Caco-2 (cell line): ENCODE measurements at regions not wholly inside any gene's neighbourhood (a gene's known extent, or its start where the extent isn't known, plus 50 kb on each side); places are given as distances from the start of the nearest gene placed in this dataset.

Source experiments
- BruUV-seq: library from RNA; stranded (reverse); fragments of 400-500 nt; replicated peaks from 2 replicates; lab custom pipeline; 2021; lab: Mats Ljungman, UMichigan
- CTCF ChIA-PET: fragments of 300-600 bp; sonication (Branson Sonifier 250); formaldehyde crosslinking; loops from one replicate; lab custom pipeline; 2022; ENCODE audit warnings: antibody characterized with exemption; lab: Charles Lee
- POLR2A ChIA-PET: fragments of 300-600 bp; sonication (Branson Sonifier 250); formaldehyde crosslinking; loops from one replicate; lab custom pipeline; 2022; ENCODE audit warnings: antibody characterized with exemption; lab: Charles Lee
- DNase-seq, 2 experiments: peaks; one replicate each; pipeline versions ENCODE4 v3.0.0 to v3.0.0-alpha.2; 2020 to 2022
- H3K27me3 ChIP-seq: replicated peaks from 2 replicates; pipeline ENCODE4 v1.6.0; 2011; ENCODE audit warnings: low read length; ENCODE audit not compliant: control insufficient read depth, insufficient read depth
- H3K36me3 ChIP-seq: 2 replicates; pipeline ENCODE4 v1.5.1; 2011; ENCODE audit warnings: low read length; ENCODE audit not compliant: control insufficient read depth, insufficient read depth
- H3K4me1 ChIP-seq: fragments of 250-450 bp; sonication (Bioruptor Pico); 2 replicates; pipeline ENCODE4 v1.5.1; 2020; ENCODE audit warnings: mild to moderate bottlenecking
- H3K4me3 ChIP-seq: 2 replicates; pipeline ENCODE4 v1.5.1; 2011; ENCODE audit warnings: low read depth, mild to moderate bottlenecking, control low read depth, low read length
- H3K9me3 ChIP-seq: fragments of 250-450 bp; sonication (Bioruptor Pico); 2 replicates; pipeline ENCODE4 v1.5.1; 2020; ENCODE audit warnings: mild to moderate bottlenecking, moderate library complexity
- H3K27ac Mint-ChIP-seq: one replicate; pipeline ENCODE4 v1.8.0; 2022; ENCODE audit warnings: mixed read lengths; ENCODE audit not compliant: unreplicated experiment
- H3K27me3 Mint-ChIP-seq: one replicate; pipeline ENCODE4 v1.8.0; 2022; ENCODE audit warnings: mixed read lengths; ENCODE audit not compliant: insufficient read depth, unreplicated experiment
- H3K36me3 Mint-ChIP-seq: one replicate; pipeline ENCODE4 v1.8.0; 2022; ENCODE audit warnings: mild to moderate bottlenecking, mixed read lengths; ENCODE audit not compliant: insufficient read depth, unreplicated experiment
- H3K4me1 Mint-ChIP-seq: one replicate; pipeline ENCODE4 v1.8.0; 2022; ENCODE audit warnings: low read depth, mixed read lengths; ENCODE audit not compliant: unreplicated experiment
- H3K4me3 Mint-ChIP-seq: one replicate; pipeline ENCODE4 v1.8.0; 2022; ENCODE audit warnings: mild to moderate bottlenecking, moderate library complexity, mixed read lengths; ENCODE audit not compliant: unreplicated experiment
- H3K9me3 Mint-ChIP-seq: one replicate; pipeline ENCODE4 v1.8.0; 2022; ENCODE audit warnings: mixed read lengths; ENCODE audit not compliant: unreplicated experiment
- intact Hi-C: fragments of 100-400 bp; cut with micrococcal nuclease; formaldehyde crosslinking; loops from one replicate; pipeline ENCODE4 v1.10.0; 2022; ENCODE audit not compliant: unreplicated experiment
- TF ChIP-seq, protein P1 (sequence below), 2 experiments: fragments of 200-600 bp in 1 of 2; IDR thresholded peaks; 1 replicate in 1 of 2; 2 replicates in 1 of 2; pipeline versions ENCODE4 v1.5.1 to v1.8.0; 2011 to 2022; ENCODE audit warnings: antibody characterized with exemption in 1 of 2, control low read depth in 1 of 2, inconsistent platforms in 1 of 2, low read depth in 1 of 2, low read length in 1 of 2, mild to moderate bottlenecking in 1 of 2, moderate library complexity in 1 of 2; ENCODE audit not compliant: insufficient read depth in 1 of 2, severe bottlenecking in 1 of 2, unreplicated experiment in 1 of 2

DNA sequence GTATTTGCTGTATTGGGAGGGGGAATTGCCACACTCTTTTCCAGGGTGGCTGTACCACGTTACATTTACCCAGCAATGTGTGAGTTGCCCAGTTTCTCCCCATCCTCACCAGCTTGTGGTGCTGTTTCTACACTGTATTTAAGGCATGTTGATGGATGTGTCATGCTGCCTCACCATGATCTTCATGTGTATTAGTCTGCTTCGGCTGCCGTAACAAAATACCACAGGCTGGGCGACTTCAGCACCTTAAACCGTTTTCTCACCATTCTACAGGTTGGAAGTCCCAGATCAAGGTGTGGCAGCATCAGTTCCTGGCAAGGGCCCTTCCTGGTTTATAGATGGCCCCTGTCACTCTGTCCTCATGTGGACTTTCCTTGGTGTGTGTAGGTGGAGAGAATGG is 169.7 kb downstream of the IGLL1 start:
- no peak for DNase-seq
- Mint-ChIP-seq H3K9me3 (no peaks in the 10 kb centered on the region), H3K27me3 (no peaks in the 10 kb centered on the region), H3K4me3 (no peak overlapping the region), H3K27ac (no peak overlapping the region), H3K4me1 (no peaks in the 10 kb centered on the region), H3K36me3 (no peaks in the 10 kb centered on the region)
- H3K4me1 ChIP-seq: no peaks in the 10 kb centered on the region
- ChIA-PET POLR2A (no interaction called here), CTCF (no interaction called here)
- no peaks in the 10 kb centered on the region for H3K9me3 ChIP-seq
- no peaks in the 10 kb centered on the region for H3K27me3 ChIP-seq
- TF ChIP-seq, protein P1, sequence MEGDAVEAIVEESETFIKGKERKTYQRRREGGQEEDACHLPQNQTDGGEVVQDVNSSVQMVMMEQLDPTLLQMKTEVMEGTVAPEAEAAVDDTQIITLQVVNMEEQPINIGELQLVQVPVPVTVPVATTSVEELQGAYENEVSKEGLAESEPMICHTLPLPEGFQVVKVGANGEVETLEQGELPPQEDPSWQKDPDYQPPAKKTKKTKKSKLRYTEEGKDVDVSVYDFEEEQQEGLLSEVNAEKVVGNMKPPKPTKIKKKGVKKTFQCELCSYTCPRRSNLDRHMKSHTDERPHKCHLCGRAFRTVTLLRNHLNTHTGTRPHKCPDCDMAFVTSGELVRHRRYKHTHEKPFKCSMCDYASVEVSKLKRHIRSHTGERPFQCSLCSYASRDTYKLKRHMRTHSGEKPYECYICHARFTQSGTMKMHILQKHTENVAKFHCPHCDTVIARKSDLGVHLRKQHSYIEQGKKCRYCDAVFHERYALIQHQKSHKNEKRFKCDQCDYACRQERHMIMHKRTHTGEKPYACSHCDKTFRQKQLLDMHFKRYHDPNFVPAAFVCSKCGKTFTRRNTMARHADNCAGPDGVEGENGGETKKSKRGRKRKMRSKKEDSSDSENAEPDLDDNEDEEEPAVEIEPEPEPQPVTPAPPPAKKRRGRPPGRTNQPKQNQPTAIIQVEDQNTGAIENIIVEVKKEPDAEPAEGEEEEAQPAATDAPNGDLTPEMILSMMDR (IDR thresholded peaks at IDR 0.05; ENCODE audit: insufficient read depth in 1 of 2, low read depth in 1 of 2, low read length in 1 of 2, severe bottlenecking in 1 of 2, unreplicated experiment in 1 of 2): no peak
- no TSS peak for BruUV-seq
- no peak overlapping the region for H3K4me3 ChIP-seq
- no peaks in the 10 kb centered on the region for H3K36me3 ChIP-seq
- intact Hi-C loops: no loop called here

DNA sequence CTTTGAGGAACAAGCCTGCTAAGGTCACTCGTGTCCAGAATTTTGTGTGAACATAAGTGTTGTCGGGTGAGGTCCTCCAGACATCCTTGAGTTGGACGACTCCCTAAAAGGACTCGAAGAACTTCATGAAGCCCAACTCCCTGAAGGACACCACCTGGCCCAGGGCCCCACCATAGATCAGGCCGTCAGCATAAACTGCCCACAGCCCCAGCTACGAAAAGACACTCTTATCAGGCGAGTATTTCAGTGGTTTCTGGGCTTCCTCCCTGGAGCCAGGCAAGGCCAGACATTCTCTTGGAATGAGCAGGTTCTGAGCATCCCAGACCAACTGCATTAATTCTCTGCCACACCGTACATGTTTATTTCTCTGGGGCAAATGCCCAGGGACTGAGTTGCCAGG is 170.1 kb downstream of the IGLL1 start:
- Histone ChIP-seq H3K36me3 (no peaks in the 10 kb centered on the region), H3K4me3 (no peak overlapping the region), H3K27me3 (no peaks in the 10 kb centered on the region), H3K9me3 (no peaks in the 10 kb centered on the region), H3K4me1 (no peaks in the 10 kb centered on the region)
- POLR2A ChIA-PET: no interaction called here
- no TSS peak for BruUV-seq
- TF ChIP-seq, protein P1 (IDR thresholded peaks at IDR 0.05; ENCODE audit: insufficient read depth in 1 of 2, low read depth in 1 of 2, low read length in 1 of 2, severe bottlenecking in 1 of 2, unreplicated experiment in 1 of 2): no peak
- Mint-ChIP-seq H3K27ac (no peak overlapping the region), H3K36me3 (no peaks in the 10 kb centered on the region), H3K9me3 (no peaks in the 10 kb centered on the region), H3K4me1 (no peaks in the 10 kb centered on the region), H3K27me3 (no peaks in the 10 kb centered on the region), H3K4me3 (no peak overlapping the region)
- CTCF ChIA-PET: no interaction called here
- DNase-seq: no peak
- intact Hi-C loops: no loop called here

DNA sequence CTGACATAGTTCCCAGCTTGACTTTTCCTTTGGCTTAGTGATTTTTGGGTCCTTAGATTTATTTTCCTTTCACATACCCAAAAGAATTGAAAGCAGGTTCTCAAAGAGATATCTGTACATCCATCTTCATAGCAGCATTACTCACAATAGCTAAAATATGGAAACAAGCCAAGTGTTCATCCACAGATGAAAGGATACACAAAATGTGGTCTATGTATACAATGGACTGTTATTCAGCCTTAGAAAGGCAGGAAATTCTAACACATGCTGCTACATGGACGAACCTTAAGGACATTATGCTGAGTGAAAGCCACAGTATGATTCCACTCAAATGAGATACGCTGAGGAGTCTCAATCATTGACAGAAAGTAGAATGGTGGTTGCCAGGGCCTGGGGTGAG is 171.8 kb downstream of the IGLL1 start:
- TF ChIP-seq, protein P1 (IDR thresholded peaks at IDR 0.05; ENCODE audit: insufficient read depth in 1 of 2, low read depth in 1 of 2, low read length in 1 of 2, severe bottlenecking in 1 of 2, unreplicated experiment in 1 of 2): no peak
- Mint-ChIP-seq H3K36me3 (no peaks in the 10 kb centered on the region), H3K9me3 (no peaks in the 10 kb centered on the region), H3K27me3 (no peaks in the 10 kb centered on the region), H3K4me3 (no peak overlapping the region), H3K4me1 (no peaks in the 10 kb centered on the region), H3K27ac (no peak overlapping the region)
- ChIA-PET POLR2A (no interaction called here), CTCF (interaction anchor here (0.7 kb wide), 1 partner anchor 34 kb away, joined by 4 read pairs; no protein-coding TSS in a partner anchor)
- no TSS peak for BruUV-seq
- H3K36me3 ChIP-seq: no peaks in the 10 kb centered on the region
- H3K4me1 ChIP-seq: no peaks in the 10 kb centered on the region
- no peak for DNase-seq
- no peaks in the 10 kb centered on the region for H3K27me3 ChIP-seq
- H3K9me3 ChIP-seq: no peaks in the 10 kb centered on the region
- H3K4me3 ChIP-seq: no peak overlapping the region
- intact Hi-C loops: no loop called here
